ENCODE measurements at regions not wholly inside any gene's neighbourhood (a gene's known extent, or its start where the extent isn't known, plus 50 kb on each side); places are given as distances from the start of the nearest gene placed in this dataset.

- DNase-seq = no peak
- H3K9me3 ChIP-seq (ENCODE audit: low read length) = no peaks in the 10 kb centered on the region
- H3K36me3 ChIP-seq (ENCODE audit: low read depth, low read length) = no peaks in the 10 kb centered on the region
- no peak overlapping the region for H2AFZ ChIP-seq (ENCODE audit: low read length)
- no peaks in the 10 kb centered on the region for H3K4me1 ChIP-seq (ENCODE audit: insufficient read depth, low read length)
- no peaks in the 10 kb centered on the region for H3K9me2 ChIP-seq (replicated peaks; ENCODE audit: low read length)
- H3K27ac ChIP-seq (ENCODE audit: low read length) = no peak overlapping the region
- H3K27me3 ChIP-seq (ENCODE audit: low read length) = no peaks in the 10 kb centered on the region
- H3K4me2 ChIP-seq (ENCODE audit: low read length) = no peak overlapping the region
- no peaks in the 10 kb centered on the region for H3F3A ChIP-seq (ENCODE audit: low read length, unreplicated experiment)
- H4K20me1 ChIP-seq (ENCODE audit: low read length) = no peaks in the 10 kb centered on the region
- H3K9ac ChIP-seq (ENCODE audit: low read length) = no peak overlapping the region
- intact Hi-C loops (cut with micrococcal nuclease) = no loop called here
- ATAC-seq = no peak
- no peak for TF ChIP-seq CTCF (conservative IDR thresholded peaks at IDR 0.05; ENCODE audit: low read depth, low read length)
- TF ChIP-seq EZH2phosphoT487 (IDR thresholded peaks at IDR 0.05; ENCODE audit: borderline replicate concordance, low read length) = no peak
- TF ChIP-seq EZH2 (IDR thresholded peaks at IDR 0.05; ENCODE audit: low read length, unreplicated experiment) = no peak
- ChIA-PET POLR2A (ENCODE audit: unreplicated experiment) (no interaction called here), CTCF (no interaction called here)
- no TSS peak for BruUV-seq (replicated peaks)
- H3K79me2 ChIP-seq (ENCODE audit: low read length) = no peaks in the 10 kb centered on the region
- H3K4me3 ChIP-seq (ENCODE audit: low read length) = no peak overlapping the region
Observed at GRCh38 chr5:90158131-90158530, 251.4 kb downstream of the CETN3 start.

GRCh38 chr5:90153031-90153430 is 256.5 kb downstream of the CETN3 start:
- ATAC-seq (no peak), DNase-seq (no peak)
- Histone ChIP-seq H3K36me3 (ENCODE audit: low read depth, low read length) (no peaks in the 10 kb centered on the region), H3K27ac (ENCODE audit: low read length) (no peak overlapping the region), H3K4me2 (ENCODE audit: low read length) (no peak overlapping the region), H3K9me2 (replicated peaks; ENCODE audit: low read length) (no peaks in the 10 kb centered on the region), H4K20me1 (ENCODE audit: low read length) (no peaks in the 10 kb centered on the region), H3K4me3 (ENCODE audit: low read length) (no peak overlapping the region), H3K4me1 (ENCODE audit: insufficient read depth, low read length) (no peaks in the 10 kb centered on the region), H2AFZ (ENCODE audit: low read length) (no peak overlapping the region), H3F3A (ENCODE audit: low read length, unreplicated experiment) (no peaks in the 10 kb centered on the region), H3K79me2 (ENCODE audit: low read length) (no peaks in the 10 kb centered on the region), H3K9ac (ENCODE audit: low read length) (no peak overlapping the region), H3K9me3 (ENCODE audit: low read length) (no peaks in the 10 kb centered on the region), H3K27me3 (ENCODE audit: low read length) (no peaks in the 10 kb centered on the region)
- ChIA-PET CTCF (no interaction called here), POLR2A (ENCODE audit: unreplicated experiment) (no interaction called here)
- TF ChIP-seq EZH2 (IDR thresholded peaks at IDR 0.05; ENCODE audit: low read length, unreplicated experiment) = no peak
- no peak for TF ChIP-seq EZH2phosphoT487 (IDR thresholded peaks at IDR 0.05; ENCODE audit: borderline replicate concordance, low read length)
- no peak for TF ChIP-seq CTCF (conservative IDR thresholded peaks at IDR 0.05; ENCODE audit: low read depth, low read length)
- no TSS peak for BruUV-seq (replicated peaks)
- intact Hi-C loops (cut with micrococcal nuclease) = no loop called here

GRCh38 chr5:90144625-90145327 is 264.8 kb downstream of the CETN3 start:
- ATAC-seq (peak; percentile 99), DNase-seq (peak; percentile 61)
- no peaks in the 10 kb centered on the region for H3K9me2 ChIP-seq (replicated peaks; ENCODE audit: low read length)
- ChIA-PET CTCF (interaction anchor here (0.6 kb wide), 1 partner anchor 243 kb away, joined by 3 read pairs; no protein-coding TSS in a partner anchor), POLR2A (ENCODE audit: unreplicated experiment) (interaction anchor here (0.6 kb wide), 1 partner anchor 52 kb away, joined by 3 read pairs; no protein-coding TSS in a partner anchor)
- H2AFZ ChIP-seq (ENCODE audit: low read length) = no peak overlapping the region
- no TSS peak for BruUV-seq (replicated peaks)
- no peaks in the 10 kb centered on the region for H3K36me3 ChIP-seq (ENCODE audit: low read depth, low read length)
- no peak overlapping the region for H3K4me3 ChIP-seq (ENCODE audit: low read length)
- H3K79me2 ChIP-seq (ENCODE audit: low read length) = no peaks in the 10 kb centered on the region
- peaks cover 15% of the 10 kb centered on the region for H3K4me1 ChIP-seq (ENCODE audit: insufficient read depth, low read length)
- intact Hi-C loops (cut with micrococcal nuclease) = no loop called here
- no peaks in the 10 kb centered on the region for H3F3A ChIP-seq (ENCODE audit: low read length, unreplicated experiment)
- H3K9me3 ChIP-seq (ENCODE audit: low read length) = no peaks in the 10 kb centered on the region
- H3K9ac ChIP-seq (ENCODE audit: low read length) = no peak overlapping the region
- peak overlapping the region; percentile 1 for H3K4me2 ChIP-seq (ENCODE audit: low read length)
- H4K20me1 ChIP-seq (ENCODE audit: low read length) = no peaks in the 10 kb centered on the region
- no peak overlapping the region for H3K27ac ChIP-seq (ENCODE audit: low read length)
- TF ChIP-seq EZH2phosphoT487 (IDR thresholded peaks at IDR 0.05; ENCODE audit: borderline replicate concordance, low read length) = no peak
- no peak for TF ChIP-seq CTCF (conservative IDR thresholded peaks at IDR 0.05; ENCODE audit: low read depth, low read length)
- no peak for TF ChIP-seq EZH2 (IDR thresholded peaks at IDR 0.05; ENCODE audit: low read length, unreplicated experiment)
- H3K27me3 ChIP-seq (ENCODE audit: low read length) = no peaks in the 10 kb centered on the region

All from PC-3 (cell line).